ENCODE measurements at regions not wholly inside any gene's neighbourhood (a gene's known extent, or its start where the extent isn't known, plus 50 kb on each side); places are given as distances from the start of the nearest gene placed in this dataset.
A peak's percentile ranks its signal among the peaks of the same experiment; 100 is the strongest.

- no peaks in the 10 kb centered on the region for H3K79me2 ChIP-seq (replicated peaks; ENCODE audit: insufficient read depth, low read length)
- H3K4me3 ChIP-seq (ENCODE audit: low read length), result peak overlapping the region; percentile 25
- no peaks in the 10 kb centered on the region for H3K27me3 ChIP-seq (ENCODE audit: insufficient read depth, low read depth, low read length)
- no peaks in the 10 kb centered on the region for H3K36me3 ChIP-seq (ENCODE audit: insufficient read depth, low read length)
- no peak overlapping the region for H3K9ac ChIP-seq (ENCODE audit: low read length)
- H3F3A ChIP-seq (ENCODE audit: insufficient read depth, low read length, poor library complexity, severe bottlenecking), result no peaks in the 10 kb centered on the region
- H3K4me2 ChIP-seq (ENCODE audit: low read length), result no peak overlapping the region
- no peaks in the 10 kb centered on the region for H4K20me1 ChIP-seq (ENCODE audit: insufficient read depth)
- H3K9me3 ChIP-seq (ENCODE audit: low read length), result no peaks in the 10 kb centered on the region
- H3K9me2 ChIP-seq (ENCODE audit: insufficient read depth, low read length), result no peaks in the 10 kb centered on the region
- H3K27ac ChIP-seq (ENCODE audit: low read length), result no peak overlapping the region
- H2AFZ ChIP-seq (ENCODE audit: low read depth, low read length), result peak overlapping the region; percentile 19
- TF ChIP-seq RAD21 (conservative IDR thresholded peaks at IDR 0.05), result peak; percentile 81
- no peak for TF ChIP-seq EZH2 (IDR thresholded peaks at IDR 0.05; ENCODE audit: borderline replicate concordance, insufficient read depth, low read length, poor library complexity, severe bottlenecking)
- TF ChIP-seq, protein P1, sequence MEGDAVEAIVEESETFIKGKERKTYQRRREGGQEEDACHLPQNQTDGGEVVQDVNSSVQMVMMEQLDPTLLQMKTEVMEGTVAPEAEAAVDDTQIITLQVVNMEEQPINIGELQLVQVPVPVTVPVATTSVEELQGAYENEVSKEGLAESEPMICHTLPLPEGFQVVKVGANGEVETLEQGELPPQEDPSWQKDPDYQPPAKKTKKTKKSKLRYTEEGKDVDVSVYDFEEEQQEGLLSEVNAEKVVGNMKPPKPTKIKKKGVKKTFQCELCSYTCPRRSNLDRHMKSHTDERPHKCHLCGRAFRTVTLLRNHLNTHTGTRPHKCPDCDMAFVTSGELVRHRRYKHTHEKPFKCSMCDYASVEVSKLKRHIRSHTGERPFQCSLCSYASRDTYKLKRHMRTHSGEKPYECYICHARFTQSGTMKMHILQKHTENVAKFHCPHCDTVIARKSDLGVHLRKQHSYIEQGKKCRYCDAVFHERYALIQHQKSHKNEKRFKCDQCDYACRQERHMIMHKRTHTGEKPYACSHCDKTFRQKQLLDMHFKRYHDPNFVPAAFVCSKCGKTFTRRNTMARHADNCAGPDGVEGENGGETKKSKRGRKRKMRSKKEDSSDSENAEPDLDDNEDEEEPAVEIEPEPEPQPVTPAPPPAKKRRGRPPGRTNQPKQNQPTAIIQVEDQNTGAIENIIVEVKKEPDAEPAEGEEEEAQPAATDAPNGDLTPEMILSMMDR (IDR thresholded peaks at IDR 0.05; ENCODE audit: poor library complexity, severe bottlenecking), result peak; percentile 76
- peak; percentile 86 for TF ChIP-seq SMC3 (conservative IDR thresholded peaks at IDR 0.05; ENCODE audit: poor library complexity)
- TF ChIP-seq REST (IDR thresholded peaks at IDR 0.05; ENCODE audit: borderline replicate concordance), result no peak
These were observed 118.3 kb upstream of the CWC22 start for GRCh38 chr2:180125245-180125962.

- Histone ChIP-seq H3K9ac (ENCODE audit: low read length) (no peak overlapping the region), H3K9me3 (ENCODE audit: low read length) (no peaks in the 10 kb centered on the region), H3K9me2 (ENCODE audit: insufficient read depth, low read length) (no peaks in the 10 kb centered on the region), H3K79me2 (replicated peaks; ENCODE audit: insufficient read depth, low read length) (no peaks in the 10 kb centered on the region), H3K4me2 (ENCODE audit: low read length) (no peak overlapping the region), H3K4me3 (ENCODE audit: low read length) (no peak overlapping the region), H3K27ac (ENCODE audit: low read length) (no peak overlapping the region), H3F3A (ENCODE audit: insufficient read depth, low read length, poor library complexity, severe bottlenecking) (no peaks in the 10 kb centered on the region), H3K36me3 (ENCODE audit: insufficient read depth, low read length) (no peaks in the 10 kb centered on the region), H3K27me3 (ENCODE audit: insufficient read depth, low read depth, low read length) (no peaks in the 10 kb centered on the region), H2AFZ (ENCODE audit: low read depth, low read length) (no peak overlapping the region), H4K20me1 (ENCODE audit: insufficient read depth) (no peaks in the 10 kb centered on the region)
- peak; percentile 88 for TF ChIP-seq RAD21 (conservative IDR thresholded peaks at IDR 0.05)
- TF ChIP-seq MXI1 (conservative IDR thresholded peaks at IDR 0.05; ENCODE audit: poor library complexity, severe bottlenecking), result no peak
- TF ChIP-seq, protein P1 (IDR thresholded peaks at IDR 0.05; ENCODE audit: poor library complexity, severe bottlenecking), result peak; percentile 87
- no peak for TF ChIP-seq EZH2 (IDR thresholded peaks at IDR 0.05; ENCODE audit: borderline replicate concordance, insufficient read depth, low read length, poor library complexity, severe bottlenecking)
- TF ChIP-seq EP300 (conservative IDR thresholded peaks at IDR 0.05; ENCODE audit: poor library complexity, severe bottlenecking), result no peak
- TF ChIP-seq POLR2AphosphoS5 (IDR thresholded peaks at IDR 0.05), result no peak
- no peak for TF ChIP-seq TAF1 (IDR thresholded peaks at IDR 0.05; ENCODE audit: low read depth)
- no peak for TF ChIP-seq REST (IDR thresholded peaks at IDR 0.05; ENCODE audit: borderline replicate concordance)
- TF ChIP-seq SMC3 (conservative IDR thresholded peaks at IDR 0.05; ENCODE audit: poor library complexity), result peak; percentile 82
These were observed 117.4 kb upstream of the CWC22 start for GRCh38 chr2:180124273-180125139.

All from neural cell (in vitro differentiated cells).